ENCODE measurements at regions not wholly inside any gene's neighbourhood (a gene's known extent, or its start where the extent isn't known, plus 50 kb on each side); places are given as distances from the start of the nearest gene placed in this dataset.
"Not testable (repeated sequence)": the region's sequence is repeated elsewhere in the genome, so short reads cannot be mapped to it uniquely, and the experiment has no call there.

GRCh38 chr1:82165304-82165703 lies 364.6 kb downstream of the ADGRL2 start:
- no peak for DNase-seq (ENCODE audit: low read depth)

GRCh38 chr1:82162486-82163420 lies 362.0 kb downstream of the ADGRL2 start:
- no peak for DNase-seq (ENCODE audit: low read depth)

GRCh38 chr1:82161700-82162141 lies 361.0 kb downstream of the ADGRL2 start:
- DNase-seq (ENCODE audit: low read depth) = no peak

GRCh38 chr1:82160903-82161302 lies 360.2 kb downstream of the ADGRL2 start:
- no peak for DNase-seq (ENCODE audit: low read depth)

- peak; percentile 78 for DNase-seq (ENCODE audit: low read depth)
These were observed 359.3 kb downstream of the ADGRL2 start for GRCh38 chr1:82160036-82160435.

- no peak for DNase-seq (ENCODE audit: low read depth)
These were observed 358.2 kb downstream of the ADGRL2 start for GRCh38 chr1:82158981-82159380.

- DNase-seq (ENCODE audit: low read depth) = no peak
These were observed 353.7 kb downstream of the ADGRL2 start for GRCh38 chr1:82154219-82154970.

GRCh38 chr1:82153752-82154151 lies 353.0 kb downstream of the ADGRL2 start:
- DNase-seq (ENCODE audit: low read depth) = no peak

- DNase-seq (ENCODE audit: low read depth) = no peak
These were observed 352.5 kb downstream of the ADGRL2 start for GRCh38 chr1:82153272-82153629.

GRCh38 chr1:82152356-82153271 lies 351.9 kb downstream of the ADGRL2 start:
- no peak for DNase-seq (ENCODE audit: low read depth)

GRCh38 chr1:82145656-82146055 lies 344.9 kb downstream of the ADGRL2 start:
- DNase-seq (ENCODE audit: low read depth) = no peak

GRCh38 chr1:82143108-82143833 lies 342.5 kb downstream of the ADGRL2 start:
- DNase-seq (ENCODE audit: low read depth) = no peak

GRCh38 chr1:82141390-82141789 lies 340.7 kb downstream of the ADGRL2 start:
- DNase-seq (ENCODE audit: low read depth) = no peak

GRCh38 chr1:82139751-82140468 lies 339.2 kb downstream of the ADGRL2 start:
- no peak for DNase-seq (ENCODE audit: low read depth)

- DNase-seq (ENCODE audit: low read depth) = not testable (repeated sequence)
These were observed 335.6 kb downstream of the ADGRL2 start for GRCh38 chr1:82136351-82136750.

- no peak for DNase-seq (ENCODE audit: low read depth)
These were observed 325.1 kb downstream of the ADGRL2 start for GRCh38 chr1:82125866-82126265.

GRCh38 chr1:82125119-82125518 lies 324.4 kb downstream of the ADGRL2 start:
- peak; percentile 6 for DNase-seq (ENCODE audit: low read depth)

GRCh38 chr1:82121421-82121820 lies 320.7 kb downstream of the ADGRL2 start:
- DNase-seq (ENCODE audit: low read depth) = no peak

GRCh38 chr1:82116105-82116504 lies 315.4 kb downstream of the ADGRL2 start:
- DNase-seq (ENCODE audit: low read depth) = no peak

- DNase-seq (ENCODE audit: low read depth) = no peak
These were observed 314.2 kb downstream of the ADGRL2 start for GRCh38 chr1:82114887-82115286.

All from HT1080 (cell line).